ENCODE measurements at regions not wholly inside any gene's neighbourhood (a gene's known extent, or its start where the extent isn't known, plus 50 kb on each side); places are given as distances from the start of the nearest gene placed in this dataset.
"Not testable (repeated sequence)": the region's sequence is repeated elsewhere in the genome, so short reads cannot be mapped to it uniquely, and the experiment has no call there.

- no peak overlapping the region for H3K27ac ChIP-seq (ENCODE audit: low read depth, low read length, poor library complexity, severe bottlenecking)
- POLR2A ChIA-PET (ENCODE audit: low non-redundant PET) = no interaction called here
- H3K27me3 ChIP-seq (replicated peaks; ENCODE audit: insufficient read depth, low read depth, low read length, poor library complexity) = no peaks in the 10 kb centered on the region
- peak; percentile 15 for DNase-seq (ENCODE audit: low spot score)
- CTCF ChIA-PET = interaction anchor here (1.0 kb wide), 1 partner anchor 1677 kb away, joined by 3 read pairs; no protein-coding TSS in a partner anchor
- H3K36me3 ChIP-seq (ENCODE audit: insufficient read depth, low read length, poor library complexity, severe bottlenecking) = no peaks in the 10 kb centered on the region
- H3K4me1 ChIP-seq (ENCODE audit: insufficient read depth, low read length, poor library complexity, severe bottlenecking) = no peaks in the 10 kb centered on the region
- TF ChIP-seq EZH2 (IDR thresholded peaks at IDR 0.05; ENCODE audit: borderline replicate concordance, low read depth, low read length, poor library complexity, severe bottlenecking) = no peak
- TF ChIP-seq CTCF (conservative IDR thresholded peaks at IDR 0.05; ENCODE audit: low read depth, low read length) = peak; percentile 45; the same call in 1 of the 2 replicates
- no peak overlapping the region for H3K4me3 ChIP-seq (ENCODE audit: low read depth, low read length, poor library complexity, severe bottlenecking)
- BruUV-seq (replicated peaks) = no TSS peak
- peaks cover 4% of the 10 kb centered on the region for H3K9me3 ChIP-seq (ENCODE audit: low read depth, low read length, poor library complexity, severe bottlenecking)
- intact Hi-C loops (cut with micrococcal nuclease; ENCODE audit: unreplicated experiment) = no loop called here
These were observed 756.1 kb downstream of the SH3BGRL start for GRCh38 chrX:81957900-81958545.

- intact Hi-C loops (cut with micrococcal nuclease; ENCODE audit: unreplicated experiment) = no loop called here
These were observed 758.1 kb downstream of the SH3BGRL start for GRCh38 chrX:81959964-81960363.

GRCh38 chrX:81974413-81974812, 772.5 kb downstream of the SH3BGRL start:
- DNase-seq (ENCODE audit: low spot score); CTCF ChIA-PET; H3K27ac ChIP-seq (ENCODE audit: low read depth, low read length, poor library complexity, severe bottlenecking); H3K27me3 ChIP-seq (replicated peaks; ENCODE audit: insufficient read depth, low read depth, low read length, poor library complexity); intact Hi-C loops (cut with micrococcal nuclease; ENCODE audit: unreplicated experiment); H3K4me1 ChIP-seq (ENCODE audit: insufficient read depth, low read length, poor library complexity, severe bottlenecking); H3K36me3 ChIP-seq (ENCODE audit: insufficient read depth, low read length, poor library complexity, severe bottlenecking); BruUV-seq (replicated peaks); H3K4me3 ChIP-seq (ENCODE audit: low read depth, low read length, poor library complexity, severe bottlenecking); POLR2A ChIA-PET (ENCODE audit: low non-redundant PET): not testable (repeated sequence)
- H3K9me3 ChIP-seq (ENCODE audit: low read depth, low read length, poor library complexity, severe bottlenecking) = peaks cover 16% of the 10 kb centered on the region

More at GRCh38 chrX:81959964-81960363, 758.1 kb downstream of the SH3BGRL start:
- TF ChIP-seq EZH2 (IDR thresholded peaks at IDR 0.05; ENCODE audit: borderline replicate concordance, low read depth, low read length, poor library complexity, severe bottlenecking) (no peak), CTCF (conservative IDR thresholded peaks at IDR 0.05; ENCODE audit: low read depth, low read length) (no peak)
- POLR2A ChIA-PET (ENCODE audit: low non-redundant PET) = no interaction called here
- no peaks in the 10 kb centered on the region for H3K27me3 ChIP-seq (replicated peaks; ENCODE audit: insufficient read depth, low read depth, low read length, poor library complexity)
- H3K9me3 ChIP-seq (ENCODE audit: low read depth, low read length, poor library complexity, severe bottlenecking) = no peaks in the 10 kb centered on the region
- no peaks in the 10 kb centered on the region for H3K36me3 ChIP-seq (ENCODE audit: insufficient read depth, low read length, poor library complexity, severe bottlenecking)
- H3K27ac ChIP-seq (ENCODE audit: low read depth, low read length, poor library complexity, severe bottlenecking) = no peak overlapping the region
- BruUV-seq (replicated peaks) = no TSS peak
- H3K4me3 ChIP-seq (ENCODE audit: low read depth, low read length, poor library complexity, severe bottlenecking) = no peak overlapping the region
- CTCF ChIA-PET = no interaction called here
- H3K4me1 ChIP-seq (ENCODE audit: insufficient read depth, low read length, poor library complexity, severe bottlenecking) = no peaks in the 10 kb centered on the region
- DNase-seq (ENCODE audit: low spot score) = no peak
